ENCODE measurements at regions not wholly inside any gene's neighbourhood (a gene's known extent, or its start where the extent isn't known, plus 50 kb on each side); places are given as distances from the start of the nearest gene placed in this dataset.

- H2BK20ac ChIP-seq (ENCODE audit: low read depth, low read length, poor library complexity, severe bottlenecking) = no peak overlapping the region
- no peak overlapping the region for H3K4ac ChIP-seq (ENCODE audit: low read depth, low read length)
- DNase-seq = no peak
- no peak overlapping the region for H2BK12ac ChIP-seq (ENCODE audit: insufficient read length, low read depth, low read length)
- H3K27ac Mint-ChIP-seq = no peak overlapping the region
- no peaks in the 10 kb centered on the region for H3K79me1 ChIP-seq (ENCODE audit: insufficient read depth, low read depth, low read length, poor library complexity, severe bottlenecking)
- H4K5ac ChIP-seq (ENCODE audit: insufficient read length, low read depth, low read length) = no peak overlapping the region
- no peak overlapping the region for H2BK5ac ChIP-seq (ENCODE audit: insufficient read length, low read length)
- no peak overlapping the region for H3T11ph ChIP-seq (ENCODE audit: low read length)
- no peaks in the 10 kb centered on the region for H4K20me1 ChIP-seq (ENCODE audit: control insufficient read depth, insufficient read depth, insufficient read length)
- no peak overlapping the region for H3K23ac ChIP-seq (ENCODE audit: insufficient read length, low read depth, low read length)
- no peak overlapping the region for H2AK5ac ChIP-seq (ENCODE audit: insufficient read length, low read length)
- no peaks in the 10 kb centered on the region for H3K27me3 ChIP-seq (ENCODE audit: insufficient read depth, low read length)
- H3K14ac ChIP-seq (ENCODE audit: insufficient read depth, low read length) = no peak overlapping the region
- H3K9me3 ChIP-seq (ENCODE audit: control insufficient read depth, low read depth, low read length) = no peaks in the 10 kb centered on the region
- H2AFZ ChIP-seq (ENCODE audit: low read length) = no peak overlapping the region
- no peaks in the 10 kb centered on the region; the same call in 1 of the 2 replicates for H3K27me3 Mint-ChIP-seq (ENCODE audit: low read depth)
- no peak overlapping the region for H2BK15ac ChIP-seq (ENCODE audit: low read depth, low read length)
- no peak overlapping the region for H3K56ac ChIP-seq (ENCODE audit: insufficient read length, low read depth, low read length)
- no peak overlapping the region for H4K8ac ChIP-seq (replicated peaks; ENCODE audit: insufficient read length, low read depth, low read length)
- H3K18ac ChIP-seq (ENCODE audit: insufficient read length, low read depth, low read length) = no peak overlapping the region
- H3K4me2 ChIP-seq (ENCODE audit: insufficient read depth, insufficient read length, low read length) = no peak overlapping the region
- H3K23me2 ChIP-seq (ENCODE audit: insufficient read length, low read depth, low read length, poor library complexity, severe bottlenecking) = no peaks in the 10 kb centered on the region
- H3K27ac ChIP-seq (ENCODE audit: insufficient read length, low read depth, low read length) = no peak overlapping the region
- no CpG with 5 or more reads among the region's 2 CpGs for WGBS (ENCODE audit: extremely low coverage, insufficient read length, low lambda C conversion rate)
- no peaks in the 10 kb centered on the region for H3K79me2 ChIP-seq (ENCODE audit: insufficient read depth, low read length)
- H3K4me3 Mint-ChIP-seq = no peak overlapping the region
- no peaks in the 10 kb centered on the region for H3K4me1 ChIP-seq (ENCODE audit: insufficient read depth, low read length)
- no peak overlapping the region for H4K91ac ChIP-seq (ENCODE audit: insufficient read length, low read depth, low read length)
- H3K9me3 Mint-ChIP-seq = no peaks in the 10 kb centered on the region
- no peak overlapping the region for H2BK120ac ChIP-seq (ENCODE audit: low read depth, low read length, poor library complexity, severe bottlenecking)
- H3K9ac ChIP-seq (ENCODE audit: extremely low read depth, insufficient read length, low read length) = no peak overlapping the region
- no peaks in the 10 kb centered on the region for H3K4me1 Mint-ChIP-seq
- TF ChIP-seq CTCF (conservative IDR thresholded peaks at IDR 0.05) = no peak
- no peaks in the 10 kb centered on the region for H3K36me3 Mint-ChIP-seq (ENCODE audit: insufficient read depth in 1 of 3, low read depth in 3 of 3)
Observed at GRCh38 chr12:42815068-42815467, 225.5 kb upstream of the PRICKLE1 start.
